ENCODE measurements at regions not wholly inside any gene's neighbourhood (a gene's known extent, or its start where the extent isn't known, plus 50 kb on each side); places are given as distances from the start of the nearest gene placed in this dataset.

GRCh38 chr5:112025757-112026156 is 268.8 kb upstream of the NREP start:
- Histone ChIP-seq H3K36me3 (replicated peaks; ENCODE audit: insufficient read depth, low read depth) (no peaks in the 10 kb centered on the region), H3K9me2 (replicated peaks; ENCODE audit: insufficient read depth) (no peaks in the 10 kb centered on the region), H3K9me3 (ENCODE audit: low read depth) (no peaks in the 10 kb centered on the region), H4K20me1 (ENCODE audit: insufficient read depth, poor library complexity, severe bottlenecking) (no peaks in the 10 kb centered on the region), H3K4me1 (ENCODE audit: insufficient read depth) (no peaks in the 10 kb centered on the region), H3K79me2 (no peaks in the 10 kb centered on the region), H2AFZ (no peak overlapping the region), H3K27me3 (no peaks in the 10 kb centered on the region), H3K27ac (no peak overlapping the region), H3K4me3 (no peak overlapping the region), H3K4me2 (no peak overlapping the region)
- WGBS (ENCODE audit: low lambda C conversion rate, missing lambda C conversion rate) = 0% methylated on average over 1 of the region's 1 CpG
- TF ChIP-seq EZH2 (IDR thresholded peaks at IDR 0.05; ENCODE audit: borderline replicate concordance) (no peak), CTCF (IDR thresholded peaks at IDR 0.05; ENCODE audit: poor library complexity) (no peak)
- DNase-seq (ENCODE audit: low spot score) = no peak

GRCh38 chr5:112024769-112025168 is 267.8 kb upstream of the NREP start:
- H3K4me3 ChIP-seq = no peak overlapping the region
- no peaks in the 10 kb centered on the region for H3K79me2 ChIP-seq
- no peak overlapping the region for H3K4me2 ChIP-seq
- H3K27me3 ChIP-seq = no peaks in the 10 kb centered on the region
- H3K4me1 ChIP-seq (ENCODE audit: insufficient read depth) = no peaks in the 10 kb centered on the region
- TF ChIP-seq CTCF (IDR thresholded peaks at IDR 0.05; ENCODE audit: poor library complexity) (no peak), EZH2 (IDR thresholded peaks at IDR 0.05; ENCODE audit: borderline replicate concordance) (no peak), EZH2phosphoT487 (IDR thresholded peaks at IDR 0.05; ENCODE audit: low read depth, severe bottlenecking, unreplicated experiment) (no peak)
- H3K9me3 ChIP-seq (ENCODE audit: low read depth) = no peaks in the 10 kb centered on the region
- H3K9me2 ChIP-seq (replicated peaks; ENCODE audit: insufficient read depth) = no peaks in the 10 kb centered on the region
- H3K36me3 ChIP-seq (replicated peaks; ENCODE audit: insufficient read depth, low read depth) = no peaks in the 10 kb centered on the region
- H2AFZ ChIP-seq = no peak overlapping the region
- no peaks in the 10 kb centered on the region for H4K20me1 ChIP-seq (ENCODE audit: insufficient read depth, poor library complexity, severe bottlenecking)
- 79% methylated on average over 2 of the region's 2 CpGs for WGBS (ENCODE audit: low lambda C conversion rate, missing lambda C conversion rate)
- H3K27ac ChIP-seq = no peak overlapping the region
- DNase-seq (ENCODE audit: low spot score) = no peak

- H2AFZ ChIP-seq = no peak overlapping the region
- no peak for TF ChIP-seq EZH2phosphoT487 (IDR thresholded peaks at IDR 0.05; ENCODE audit: low read depth, severe bottlenecking, unreplicated experiment)
- no peak for TF ChIP-seq EZH2 (IDR thresholded peaks at IDR 0.05; ENCODE audit: borderline replicate concordance)
- no peak for TF ChIP-seq CTCF (IDR thresholded peaks at IDR 0.05; ENCODE audit: poor library complexity)
- WGBS (ENCODE audit: low lambda C conversion rate, missing lambda C conversion rate) = 81% methylated on average over 3 of the region's 3 CpGs
These were observed 267.2 kb upstream of the NREP start for GRCh38 chr5:112024221-112024620.

GRCh38 chr5:112023766-112024165 is 266.8 kb upstream of the NREP start:
- no peak for DNase-seq (ENCODE audit: low spot score)
- H3K4me2 ChIP-seq = no peak overlapping the region
- H3K79me2 ChIP-seq = no peaks in the 10 kb centered on the region
- TF ChIP-seq CTCF (IDR thresholded peaks at IDR 0.05; ENCODE audit: poor library complexity) (no peak), EZH2 (IDR thresholded peaks at IDR 0.05; ENCODE audit: borderline replicate concordance) (no peak), EZH2phosphoT487 (IDR thresholded peaks at IDR 0.05; ENCODE audit: low read depth, severe bottlenecking, unreplicated experiment) (no peak)
- H3K4me3 ChIP-seq = no peak overlapping the region
- no peaks in the 10 kb centered on the region for H4K20me1 ChIP-seq (ENCODE audit: insufficient read depth, poor library complexity, severe bottlenecking)
- no peaks in the 10 kb centered on the region for H3K27me3 ChIP-seq
- no peaks in the 10 kb centered on the region for H3K9me3 ChIP-seq (ENCODE audit: low read depth)
- WGBS (ENCODE audit: low lambda C conversion rate, missing lambda C conversion rate) = 88% methylated on average over 3 of the region's 3 CpGs
- H2AFZ ChIP-seq = no peak overlapping the region
- H3K36me3 ChIP-seq (replicated peaks; ENCODE audit: insufficient read depth, low read depth) = no peaks in the 10 kb centered on the region
- H3K9me2 ChIP-seq (replicated peaks; ENCODE audit: insufficient read depth) = no peaks in the 10 kb centered on the region
- H3K27ac ChIP-seq = no peak overlapping the region
- H3K4me1 ChIP-seq (ENCODE audit: insufficient read depth) = no peaks in the 10 kb centered on the region

More at GRCh38 chr5:112024221-112024620, 267.2 kb upstream of the NREP start:
- Histone ChIP-seq H4K20me1 (ENCODE audit: insufficient read depth, poor library complexity, severe bottlenecking) (no peaks in the 10 kb centered on the region), H3K36me3 (replicated peaks; ENCODE audit: insufficient read depth, low read depth) (no peaks in the 10 kb centered on the region), H3K4me3 (no peak overlapping the region), H3K79me2 (no peaks in the 10 kb centered on the region), H3K9me3 (ENCODE audit: low read depth) (no peaks in the 10 kb centered on the region), H3K9me2 (replicated peaks; ENCODE audit: insufficient read depth) (no peaks in the 10 kb centered on the region), H3K27ac (no peak overlapping the region), H3K4me1 (ENCODE audit: insufficient read depth) (no peaks in the 10 kb centered on the region), H3K27me3 (no peaks in the 10 kb centered on the region), H3K4me2 (no peak overlapping the region)
- DNase-seq (ENCODE audit: low spot score) = no peak
